Pons (tissue), 1 donor: ENCODE measurements at regions not wholly inside any gene's neighbourhood (a gene's known extent, or its start where the extent isn't known, plus 50 kb on each side); places are given as distances from the start of the nearest gene placed in this dataset.
A peak's percentile ranks its signal among the peaks of the same experiment; 100 is the strongest.

Source experiments
- DNase-seq: peaks from one replicate; pipeline ENCODE4 v3.0.0-alpha.2; 2016; ENCODE audit warnings: low spot score

GRCh38 chr4:138317175-138317748 is 75.1 kb upstream of the SLC7A11 start:
- DNase-seq = peak; percentile 39

- no peak for DNase-seq
Observed at GRCh38 chr4:138312536-138312911, 70.4 kb upstream of the SLC7A11 start.

- no peak for DNase-seq
Observed at GRCh38 chr4:138311771-138312535, 69.8 kb upstream of the SLC7A11 start.

GRCh38 chr4:138310991-138311390 is 68.8 kb upstream of the SLC7A11 start:
- no peak for DNase-seq

- no peak for DNase-seq
Observed at GRCh38 chr4:138310498-138310897, 68.3 kb upstream of the SLC7A11 start.

- no peak for DNase-seq
Observed at GRCh38 chr4:138308356-138308755, 66.2 kb upstream of the SLC7A11 start.

GRCh38 chr4:138307319-138307718 is 65.2 kb upstream of the SLC7A11 start:
- no peak for DNase-seq

- no peak for DNase-seq
Observed at GRCh38 chr4:138305050-138305449, 62.9 kb upstream of the SLC7A11 start.

- no peak for DNase-seq
Observed at GRCh38 chr4:138301536-138301935, 59.4 kb upstream of the SLC7A11 start.

- DNase-seq = no peak
Observed at GRCh38 chr4:138300616-138301015, 58.5 kb upstream of the SLC7A11 start.

GRCh38 chr4:138299881-138300280 is 57.7 kb upstream of the SLC7A11 start:
- DNase-seq = no peak

GRCh38 chr4:138298866-138299265 is 56.7 kb upstream of the SLC7A11 start:
- no peak for DNase-seq

GRCh38 chr4:138298431-138298830 is 56.3 kb upstream of the SLC7A11 start:
- no peak for DNase-seq

GRCh38 chr4:138297743-138298405 is 55.7 kb upstream of the SLC7A11 start:
- DNase-seq = no peak

GRCh38 chr4:138292321-138292720 is 50.2 kb upstream of the SLC7A11 start:
- DNase-seq = no peak
